GM23338 (cell line): ENCODE measurements at regions not wholly inside any gene's neighbourhood (a gene's known extent, or its start where the extent isn't known, plus 50 kb on each side); places are given as distances from the start of the nearest gene placed in this dataset.

ENCODE experiments used
- ATAC-seq: fragments of 200-7000 bp; cut with Tn5 transposase; 3 replicates; pipeline ENCODE4 v1.9.1; 2020
- DNase-seq: peaks from one replicate; pipeline ENCODE4 v3.0.0-alpha.2; 2015; ENCODE audit warnings: low spot score
- H2AFZ ChIP-seq: fragments of 200-600 bp; sonication (generic); 2 replicates; pipeline ENCODE4 v1.8.0; 2016; ENCODE audit warnings: antibody characterized with exemption, mild to moderate bottlenecking, moderate library complexity
- H3F3A ChIP-seq: fragments of 200-600 bp; sonication (generic); replicated peaks from 2 replicates; pipeline ENCODE4 v1.8.0; 2017; ENCODE audit warnings: antibody characterized with exemption, mixed run types, low read depth
- H3K27ac ChIP-seq: fragments of 200-600 bp; sonication (generic); 2 replicates; pipeline ENCODE4 v1.6.1; 2016; ENCODE audit warnings: low read depth
- H3K27me3 ChIP-seq: fragments of 200-600 bp; sonication (generic); 2 replicates; pipeline ENCODE4 v1.8.0; 2016; ENCODE audit warnings: mild to moderate bottlenecking, mixed run types, moderate library complexity; ENCODE audit not compliant: insufficient read depth
- H3K36me3 ChIP-seq: fragments of 200-600 bp; sonication (generic); 2 replicates; pipeline ENCODE4 v1.8.0; 2016; ENCODE audit warnings: mild to moderate bottlenecking; ENCODE audit not compliant: insufficient read depth
- H3K4me1 ChIP-seq: fragments of 200-600 bp; sonication (generic); 2 replicates; pipeline ENCODE4 v1.8.0; 2016; ENCODE audit warnings: mild to moderate bottlenecking, moderate library complexity; ENCODE audit not compliant: insufficient read depth
- H3K4me2 ChIP-seq: fragments of 200-600 bp; sonication (generic); 2 replicates; pipeline ENCODE4 v1.7.1; 2017; ENCODE audit warnings: mixed run types
- H3K4me3 ChIP-seq: fragments of 200-600 bp; sonication (generic); 2 replicates; pipeline ENCODE4 v1.6.1; 2016; ENCODE audit warnings: mixed run types
- H3K79me2 ChIP-seq: fragments of 200-600 bp; sonication (generic); replicated peaks from 2 replicates; pipeline ENCODE4 v1.8.0; 2017; ENCODE audit warnings: mild to moderate bottlenecking; ENCODE audit not compliant: insufficient read depth
- H3K9me2 ChIP-seq: fragments of 200-600 bp; sonication (generic); 2 replicates; pipeline ENCODE4 v1.8.0; 2017; ENCODE audit not compliant: insufficient read depth
- H4K20me1 ChIP-seq: fragments of 200-600 bp; sonication (generic); replicated peaks from 2 replicates; pipeline ENCODE4 v1.8.0; 2017; ENCODE audit warnings: mild to moderate bottlenecking; ENCODE audit not compliant: insufficient read depth
- H3K27ac Mint-ChIP-seq: 2 replicates; pipeline ENCODE4 v1.8.0; 2020; ENCODE audit warnings: inconsistent platforms, mild to moderate bottlenecking, moderate library complexity, mixed read lengths
- H3K27me3 Mint-ChIP-seq: 3 replicates; pipeline ENCODE4 v1.8.0; 2022; ENCODE audit warnings: low read depth, mild to moderate bottlenecking, moderate library complexity, mixed read lengths, inconsistent platforms; ENCODE audit not compliant: insufficient read depth, poor library complexity
- H3K36me3 Mint-ChIP-seq: 3 replicates; pipeline ENCODE4 v1.8.0; 2021; ENCODE audit warnings: low read depth, mild to moderate bottlenecking, inconsistent platforms, moderate library complexity, mixed read lengths
- H3K4me1 Mint-ChIP-seq: 3 replicates; pipeline ENCODE4 v1.8.0; 2020; ENCODE audit warnings: mild to moderate bottlenecking, inconsistent platforms, mixed read lengths
- H3K4me3 Mint-ChIP-seq: 3 replicates; pipeline ENCODE4 v1.8.0; 2021; ENCODE audit warnings: moderate library complexity, mild to moderate bottlenecking, inconsistent platforms, mixed read lengths
- H3K9me3 Mint-ChIP-seq: 3 replicates; pipeline ENCODE4 v1.8.0; 2020; ENCODE audit warnings: moderate library complexity, mild to moderate bottlenecking, inconsistent platforms, mixed read lengths
- CREB1 ChIP-seq: fragments of 250-450 bp; sonication (Bioruptor Pico); IDR thresholded peaks from 2 replicates; pipeline ENCODE4 v1.5.0; 2020; ENCODE audit warnings: low read depth, mild to moderate bottlenecking, moderate library complexity
- CTCF ChIP-seq, 2 experiments: fragments of 200-600 bp in 1 of 2; sonication (generic) in 1 of 2; conservative IDR thresholded peaks; 2 replicates each; pipeline versions ENCODE4 v1.5.1 to v1.6.1; 2016 to 2017; ENCODE audit warnings: antibody characterized with exemption in 2 of 2, low read depth in 2 of 2, mild to moderate bottlenecking in 2 of 2, moderate library complexity in 1 of 2
- ETS1 ChIP-seq: IDR thresholded peaks from 2 replicates; pipeline ENCODE4 v1.6.1; 2016; ENCODE audit warnings: antibody characterized with exemption
- EZH2 ChIP-seq: fragments of 200-600 bp; sonication (generic); IDR thresholded peaks from one replicate; pipeline ENCODE4 v1.8.0; 2017; ENCODE audit warnings: antibody characterized with exemption, mild to moderate bottlenecking, low read depth; ENCODE audit not compliant: unreplicated experiment
- EZH2phosphoT487 ChIP-seq: fragments of 200-600 bp; sonication (generic); IDR thresholded peaks from one replicate; pipeline ENCODE4 v1.8.1; 2018; ENCODE audit warnings: antibody characterized with exemption; ENCODE audit not compliant: unreplicated experiment
- JUNB ChIP-seq: IDR thresholded peaks from one replicate; pipeline ENCODE4 v1.6.1; 2016; ENCODE audit warnings: antibody characterized with exemption; ENCODE audit not compliant: unreplicated experiment
- NANOG ChIP-seq: IDR thresholded peaks from 2 replicates; pipeline ENCODE4 v1.6.1; 2016; ENCODE audit warnings: antibody characterized with exemption, borderline replicate concordance
- POLR2AphosphoS5 ChIP-seq: IDR thresholded peaks from 2 replicates; pipeline ENCODE4 v1.6.1; 2016; ENCODE audit warnings: antibody characterized with exemption, low read depth
- STAT1 ChIP-seq: IDR thresholded peaks from one replicate; pipeline ENCODE4 v1.6.1; 2016; ENCODE audit warnings: antibody characterized with exemption; ENCODE audit not compliant: unreplicated experiment
- ZNF331 ChIP-seq: fragments of 250-450 bp; sonication (Bioruptor Pico); IDR thresholded peaks from 2 replicates; pipeline ENCODE4 v1.5.0; 2020; ENCODE audit warnings: low read depth, mild to moderate bottlenecking, moderate library complexity
- ZNF462 ChIP-seq: fragments of 250-450 bp; sonication (Bioruptor Pico); IDR thresholded peaks from 2 replicates; pipeline ENCODE4 v1.5.0; 2020; ENCODE audit warnings: mild to moderate bottlenecking, moderate library complexity
- TF ChIP-seq, protein P1 (sequence below): IDR thresholded peaks from one replicate; pipeline ENCODE4 v1.6.1; 2018; ENCODE audit warnings: antibody characterized with exemption; ENCODE audit not compliant: unreplicated experiment

DNA sequence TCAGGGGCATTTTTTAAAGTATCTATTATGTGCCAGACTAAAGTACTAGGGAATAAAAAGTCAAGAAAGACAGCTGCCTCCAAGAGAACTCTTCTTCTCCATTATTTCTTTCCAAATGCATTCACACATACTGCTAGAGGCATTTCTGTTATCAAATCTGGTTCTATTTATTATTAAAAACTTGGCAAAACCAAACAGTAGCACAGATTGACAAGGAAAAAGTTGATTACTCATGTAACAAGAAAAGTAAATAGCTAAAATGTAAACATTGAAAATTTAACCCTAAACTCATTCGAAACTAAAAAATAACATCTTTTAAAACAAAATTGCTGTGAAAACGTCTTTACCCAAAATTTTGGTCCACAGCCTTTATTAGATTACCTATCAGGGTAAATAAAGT lies 132.9 kb upstream of the GUCY1A2 start (continued):
- TF ChIP-seq ETS1: no peak
- TF ChIP-seq EZH2: no peak

DNA sequence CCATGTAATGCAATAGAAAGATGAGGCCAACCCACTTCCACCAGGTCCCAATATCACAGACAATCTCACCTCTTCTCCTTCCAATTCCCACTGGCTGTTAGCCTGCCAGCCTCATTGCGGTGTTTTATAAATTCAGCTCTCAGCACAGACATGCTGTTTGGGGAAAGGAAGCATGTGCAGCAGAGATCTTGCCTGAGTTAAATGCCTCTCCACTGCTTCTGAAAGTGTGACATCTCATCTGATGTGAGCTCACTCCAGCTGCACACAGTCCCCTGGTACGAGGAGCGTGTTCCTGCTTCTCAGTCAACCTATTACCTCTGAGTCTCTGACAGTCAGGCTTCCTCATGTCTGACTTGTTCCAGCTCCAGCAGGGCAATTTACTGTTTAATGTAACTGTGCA lies 122.7 kb upstream of the GUCY1A2 start:
- Mint-ChIP-seq H3K4me1 (no peaks in the 10 kb centered on the region), H3K36me3 (no peaks in the 10 kb centered on the region), H3K4me3 (no peak overlapping the region), H3K9me3 (no peaks in the 10 kb centered on the region), H3K27ac (no peak overlapping the region), H3K27me3 (no peaks in the 10 kb centered on the region)
- Histone ChIP-seq H3K4me3 (no peak overlapping the region), H3K27me3 (no peaks in the 10 kb centered on the region), H3K36me3 (no peaks in the 10 kb centered on the region), H2AFZ (no peak overlapping the region), H3K9me2 (no peaks in the 10 kb centered on the region), H3K4me1 (no peaks in the 10 kb centered on the region), H3K79me2 (no peaks in the 10 kb centered on the region), H4K20me1 (no peaks in the 10 kb centered on the region), H3K27ac (no peak overlapping the region), H3K4me2 (no peak overlapping the region), H3F3A (no peaks in the 10 kb centered on the region)
- ATAC-seq: no peak
- TF ChIP-seq CTCF (conservative IDR thresholded peaks at IDR 0.05; ENCODE audit: low read depth in 2 of 2) (no peak), JUNB (no peak), EZH2phosphoT487 (no peak), STAT1 (no peak), CREB1 (CRISPR knock-in tag) (no peak), ETS1 (no peak), POLR2AphosphoS5 (no peak), EZH2 (no peak), ZNF331 (no peak), NANOG (no peak), ZNF462 (CRISPR knock-in tag) (no peak)
- TF ChIP-seq, protein P1, sequence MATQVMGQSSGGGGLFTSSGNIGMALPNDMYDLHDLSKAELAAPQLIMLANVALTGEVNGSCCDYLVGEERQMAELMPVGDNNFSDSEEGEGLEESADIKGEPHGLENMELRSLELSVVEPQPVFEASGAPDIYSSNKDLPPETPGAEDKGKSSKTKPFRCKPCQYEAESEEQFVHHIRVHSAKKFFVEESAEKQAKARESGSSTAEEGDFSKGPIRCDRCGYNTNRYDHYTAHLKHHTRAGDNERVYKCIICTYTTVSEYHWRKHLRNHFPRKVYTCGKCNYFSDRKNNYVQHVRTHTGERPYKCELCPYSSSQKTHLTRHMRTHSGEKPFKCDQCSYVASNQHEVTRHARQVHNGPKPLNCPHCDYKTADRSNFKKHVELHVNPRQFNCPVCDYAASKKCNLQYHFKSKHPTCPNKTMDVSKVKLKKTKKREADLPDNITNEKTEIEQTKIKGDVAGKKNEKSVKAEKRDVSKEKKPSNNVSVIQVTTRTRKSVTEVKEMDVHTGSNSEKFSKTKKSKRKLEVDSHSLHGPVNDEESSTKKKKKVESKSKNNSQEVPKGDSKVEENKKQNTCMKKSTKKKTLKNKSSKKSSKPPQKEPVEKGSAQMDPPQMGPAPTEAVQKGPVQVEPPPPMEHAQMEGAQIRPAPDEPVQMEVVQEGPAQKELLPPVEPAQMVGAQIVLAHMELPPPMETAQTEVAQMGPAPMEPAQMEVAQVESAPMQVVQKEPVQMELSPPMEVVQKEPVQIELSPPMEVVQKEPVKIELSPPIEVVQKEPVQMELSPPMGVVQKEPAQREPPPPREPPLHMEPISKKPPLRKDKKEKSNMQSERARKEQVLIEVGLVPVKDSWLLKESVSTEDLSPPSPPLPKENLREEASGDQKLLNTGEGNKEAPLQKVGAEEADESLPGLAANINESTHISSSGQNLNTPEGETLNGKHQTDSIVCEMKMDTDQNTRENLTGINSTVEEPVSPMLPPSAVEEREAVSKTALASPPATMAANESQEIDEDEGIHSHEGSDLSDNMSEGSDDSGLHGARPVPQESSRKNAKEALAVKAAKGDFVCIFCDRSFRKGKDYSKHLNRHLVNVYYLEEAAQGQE: no peak
- no peak for DNase-seq
